HG03575 (cell line): ENCODE measurements at regions not wholly inside any gene's neighbourhood (a gene's known extent, or its start where the extent isn't known, plus 50 kb on each side); places are given as distances from the start of the nearest gene placed in this dataset.
"Not testable (repeated sequence)": the region's sequence is repeated elsewhere in the genome, so short reads cannot be mapped to it uniquely, and the experiment has no call there.

Experiments used
- ATAC-seq: cut with Tn5 transposase; IDR thresholded peaks from one replicate; pipeline ENCODE4 v1.9.1; 2021; ENCODE audit not compliant: unreplicated experiment, insufficient number of reproducible peaks, low FRiP score; ENCODE audit errors: extremely low read depth

DNA sequence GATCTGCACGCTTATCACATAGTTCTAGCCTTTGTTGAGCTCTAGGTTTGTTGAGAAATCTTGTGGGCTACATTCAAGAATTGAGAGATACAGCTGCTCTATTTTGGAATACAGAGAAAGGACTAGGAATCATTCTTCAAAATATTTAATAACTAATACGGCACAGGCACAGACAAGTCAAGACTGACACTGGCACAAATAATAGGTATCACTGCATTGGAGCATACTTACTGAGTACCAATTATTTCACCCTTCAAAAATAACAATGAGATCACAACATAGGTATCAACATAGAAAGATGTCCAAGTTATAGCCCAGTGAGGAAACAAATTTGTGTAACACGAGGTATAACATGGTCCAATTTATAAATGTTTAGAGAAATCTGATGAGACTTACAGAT is 133.7 kb upstream of the TSC22D2 start:
- ATAC-seq, result no peak

DNA sequence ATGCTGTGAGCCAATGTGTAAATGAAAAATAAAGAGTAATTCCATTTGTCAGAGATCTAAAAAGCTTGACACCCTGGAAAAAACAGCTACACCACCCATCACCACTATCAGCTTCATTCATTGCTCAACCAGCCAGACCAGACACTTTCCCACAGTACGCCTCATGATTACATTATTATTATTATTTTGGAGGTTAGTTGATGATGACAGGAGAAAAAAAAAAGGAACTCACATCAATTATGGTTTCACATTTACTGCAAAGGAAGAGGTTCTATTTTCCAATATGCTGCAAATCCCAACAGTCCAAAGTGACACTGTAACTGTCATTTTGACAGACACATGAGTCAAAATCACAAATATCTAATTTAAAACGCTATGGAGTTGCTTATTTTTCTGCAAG is 134.7 kb upstream of the TSC22D2 start:
- ATAC-seq, result no peak

DNA sequence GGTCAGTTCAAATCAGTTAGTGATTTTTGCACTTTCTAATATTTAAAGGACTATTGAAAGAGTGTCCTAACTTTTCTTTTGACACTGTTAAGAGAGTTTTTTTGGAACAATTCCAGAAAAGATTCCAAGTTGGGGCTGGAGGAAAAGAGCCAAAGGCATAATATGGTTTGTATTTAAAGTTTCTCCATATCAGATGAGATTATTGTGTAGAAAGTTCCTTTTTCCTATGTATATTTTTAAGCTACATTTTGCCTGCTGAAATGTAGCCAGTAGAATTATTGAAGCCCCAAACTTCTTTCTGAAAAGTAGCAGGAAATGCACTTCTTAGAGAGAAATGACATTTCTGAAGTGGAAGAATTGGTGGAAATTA is 136.5 kb upstream of the TSC22D2 start:
- no peak for ATAC-seq

- no peak for ATAC-seq
Measured at GRCh38 chr3:150270883-150271590, 137.1 kb upstream of the TSC22D2 start.

- not testable (repeated sequence) for ATAC-seq
Measured at GRCh38 chr3:150270444-150270843, 137.7 kb upstream of the TSC22D2 start.

DNA sequence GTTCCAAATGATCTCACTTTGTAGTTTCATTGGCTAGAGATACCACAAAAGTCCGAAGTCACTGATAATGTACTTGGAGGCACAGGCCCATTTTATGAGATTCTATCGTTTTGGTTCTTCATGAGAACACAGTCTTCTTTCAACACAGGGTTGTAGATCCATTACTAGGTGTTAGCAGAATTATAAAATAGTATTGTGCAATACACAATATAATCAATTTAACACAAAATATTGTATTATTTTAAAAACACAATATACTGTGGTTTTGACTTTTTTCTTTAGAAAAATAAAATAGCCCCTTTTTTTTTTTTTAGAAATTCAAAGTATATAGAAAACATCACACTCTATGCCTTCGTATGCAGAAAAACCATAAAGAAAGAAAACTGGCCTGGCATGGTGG is 138.6 kb upstream of the TSC22D2 start:
- ATAC-seq, result no peak

- no peak for ATAC-seq
Measured at GRCh38 chr3:150268426-150269391, 139.4 kb upstream of the TSC22D2 start.

DNA sequence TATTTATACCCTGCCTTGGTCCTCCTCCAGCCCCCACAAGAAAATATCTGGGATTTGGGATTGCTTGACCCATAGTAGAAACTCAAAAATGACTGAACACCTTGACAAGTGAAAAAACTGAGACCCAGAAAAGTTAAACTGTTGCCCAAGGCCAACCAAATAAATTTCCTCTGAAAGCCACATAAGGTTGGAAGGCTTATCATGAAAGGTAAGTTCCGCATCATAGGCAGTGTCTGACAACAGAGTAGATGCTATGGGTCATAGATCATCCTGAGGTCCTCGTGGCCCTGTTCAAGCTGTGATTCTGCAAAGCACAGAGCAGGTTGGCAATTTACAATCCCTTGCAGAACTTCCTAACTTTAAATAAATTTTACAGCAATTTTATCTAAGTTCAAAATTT is 140.8 kb upstream of the TSC22D2 start:
- no peak for ATAC-seq

DNA sequence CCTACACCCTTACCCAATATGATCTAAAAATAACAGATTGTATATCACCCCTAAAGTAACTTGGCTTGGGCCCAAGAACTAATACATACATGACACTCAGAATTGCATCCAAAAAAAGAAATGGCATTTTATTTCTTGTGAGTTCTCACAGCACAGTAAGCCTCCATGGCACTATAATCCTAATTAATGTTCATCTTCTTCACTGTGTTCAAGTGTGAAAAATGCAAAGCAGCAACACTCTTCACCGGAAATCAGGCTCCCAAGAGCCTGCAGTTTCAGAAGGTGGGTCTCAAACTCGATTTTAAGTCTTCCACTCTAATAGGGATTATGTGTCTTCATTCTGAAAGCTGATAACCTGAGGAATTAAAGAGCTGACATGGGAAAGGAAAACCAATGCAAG is 142.8 kb upstream of the TSC22D2 start:
- ATAC-seq, result no peak

DNA sequence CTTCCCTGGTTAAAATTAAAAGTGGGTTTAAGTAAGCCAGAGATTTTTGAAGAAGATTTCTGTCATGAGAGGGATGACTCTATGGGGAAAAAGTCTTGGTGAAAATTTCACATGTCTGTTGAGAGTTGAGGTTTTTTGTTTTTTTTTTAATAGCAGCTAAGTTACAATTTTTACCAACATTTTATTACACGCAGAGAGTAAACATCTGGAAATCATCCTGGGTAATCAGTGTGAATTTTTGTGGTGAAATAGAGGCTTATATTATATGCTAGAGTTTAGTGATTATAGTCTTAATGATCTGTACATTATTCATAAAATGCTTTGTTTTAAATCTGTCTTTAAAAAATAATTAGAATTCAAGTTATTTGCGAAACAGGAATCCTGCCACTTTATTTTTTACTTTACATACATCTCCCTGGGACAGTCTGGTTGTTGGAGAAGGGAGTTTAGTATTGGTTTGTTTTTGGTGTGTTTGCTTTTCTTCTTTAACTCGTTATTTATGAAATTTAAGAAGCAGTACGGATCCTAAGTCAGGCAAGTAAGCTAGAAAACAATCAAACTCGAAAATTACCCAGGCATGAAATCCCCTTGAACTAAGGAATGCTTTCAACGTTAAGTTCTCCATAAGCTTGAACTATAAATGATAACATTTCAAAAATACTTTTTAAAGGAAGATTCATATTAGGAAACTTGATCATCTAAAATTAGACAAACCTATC is 143.4 kb upstream of the TSC22D2 start:
- ATAC-seq, result no peak

DNA sequence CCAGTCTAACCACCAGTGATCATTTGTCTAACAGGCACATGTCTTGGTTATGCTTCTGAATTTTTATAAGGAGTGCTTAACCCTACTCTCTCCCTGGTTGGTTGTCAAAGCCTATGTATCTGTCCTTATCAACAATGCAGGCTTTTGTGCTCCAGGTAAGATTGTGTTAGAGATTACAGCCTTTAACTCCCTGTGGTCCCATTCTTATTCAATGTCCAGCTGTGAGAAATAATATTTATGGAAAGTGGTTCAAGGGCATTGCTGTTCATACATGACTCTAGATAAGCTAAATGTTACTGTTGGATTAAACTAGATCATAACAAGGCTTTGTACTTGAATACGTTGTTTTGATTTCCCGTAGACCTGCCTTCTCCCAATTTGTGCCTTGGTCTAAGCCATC is 146.1 kb upstream of the TSC22D2 start:
- no peak for ATAC-seq

DNA sequence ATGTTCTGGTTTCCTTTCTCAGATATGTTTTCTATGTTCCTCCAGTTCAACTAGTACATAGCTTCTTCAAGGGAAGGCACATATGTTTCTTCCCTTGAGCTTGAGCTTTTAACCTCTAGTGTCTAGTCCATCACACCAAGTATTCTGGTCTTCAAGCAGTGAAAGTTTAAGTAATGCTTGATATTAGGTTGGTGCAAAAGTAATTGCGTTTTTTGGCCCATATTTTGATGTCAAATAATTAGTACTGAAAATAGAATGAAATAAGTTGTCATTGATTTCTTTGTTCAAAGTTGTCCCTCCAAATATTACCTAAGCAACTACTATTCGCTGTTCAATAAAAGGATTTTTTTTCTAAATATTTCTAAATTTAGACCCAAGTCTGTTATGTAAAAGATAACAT is 146.7 kb upstream of the TSC22D2 start:
- ATAC-seq, result no peak

DNA sequence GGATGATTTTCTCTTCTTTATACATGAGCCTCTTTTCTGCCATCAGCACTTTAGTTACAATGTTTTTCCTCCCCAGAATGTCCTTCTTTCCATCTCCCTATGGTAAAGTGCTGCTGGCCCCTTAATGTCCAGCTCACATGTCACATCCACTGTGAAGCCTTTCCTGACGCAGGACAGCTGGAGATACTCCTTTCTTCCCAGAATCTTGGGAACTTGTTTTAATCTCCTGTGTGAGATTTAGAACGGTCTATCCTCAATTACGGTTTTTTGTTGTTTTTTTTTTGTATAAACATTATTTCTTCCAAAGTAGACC is 147.7 kb upstream of the TSC22D2 start:
- no peak for ATAC-seq

DNA sequence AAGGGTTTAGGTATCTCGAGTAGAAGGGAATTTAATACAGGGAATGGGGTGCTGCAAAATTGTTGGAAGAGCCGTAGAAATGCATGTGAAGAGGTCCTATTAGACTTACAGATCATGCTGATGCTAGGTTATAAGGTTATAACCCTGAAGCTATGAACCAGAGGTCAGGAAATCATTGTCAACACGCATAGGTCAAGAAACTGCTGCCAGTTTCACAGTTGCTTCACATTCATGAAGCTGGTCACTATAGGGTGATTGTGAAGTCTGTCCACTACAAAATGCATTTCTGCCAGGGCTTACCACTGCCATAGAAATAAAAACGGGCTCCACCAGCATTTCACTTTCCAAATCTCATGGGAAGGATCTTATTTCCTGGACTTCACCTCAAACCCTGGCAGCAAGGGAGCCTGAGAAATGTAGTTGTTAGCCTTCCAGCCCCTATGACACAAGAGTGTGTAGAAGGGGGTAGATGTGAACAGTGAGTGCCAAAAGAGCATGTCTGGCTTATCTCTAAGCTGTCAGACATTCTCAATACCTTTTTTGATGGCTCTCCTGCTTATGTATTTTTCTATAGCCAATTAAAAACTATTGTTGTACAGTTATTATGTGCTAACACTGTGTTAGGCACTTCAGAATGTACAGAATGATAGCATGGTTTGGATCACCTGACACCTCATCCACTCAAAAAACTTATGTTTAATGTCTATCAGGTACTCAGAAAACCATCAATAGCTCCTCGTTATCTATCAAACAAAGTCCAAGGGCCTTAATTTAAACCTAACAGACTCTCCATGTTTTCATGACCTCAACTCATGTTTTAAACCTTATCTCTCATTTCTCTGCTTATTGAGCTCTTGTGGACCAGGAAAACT is 148.3 kb upstream of the TSC22D2 start:
- no peak for ATAC-seq

DNA sequence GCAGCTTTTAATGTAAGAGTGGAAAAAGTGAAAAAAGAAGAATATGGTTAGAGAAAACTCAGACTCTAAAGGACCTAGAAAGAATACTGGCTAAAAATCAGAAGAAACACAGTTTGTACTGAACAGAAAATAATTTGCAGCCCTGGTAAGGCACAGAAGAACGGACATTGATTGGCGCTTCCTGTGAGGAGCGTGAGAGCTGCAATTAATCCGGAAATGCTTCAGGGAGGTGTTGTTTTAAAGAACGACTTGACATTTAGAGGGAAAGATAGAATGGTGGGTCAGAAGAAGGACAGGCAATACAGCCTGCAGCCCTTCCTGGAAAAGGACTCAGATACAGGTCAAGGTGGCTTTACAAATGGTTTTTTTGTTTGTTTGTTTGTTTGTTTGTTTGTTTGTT is 151.3 kb upstream of the TSC22D2 start:
- no peak for ATAC-seq

GRCh38 chr3:150256318-150256717 is 151.8 kb upstream of the TSC22D2 start:
- no peak for ATAC-seq

GRCh38 chr3:150255826-150256225 is 152.3 kb upstream of the TSC22D2 start:
- no peak for ATAC-seq

- ATAC-seq, result no peak
Measured at GRCh38 chr3:150255413-150255812, 152.7 kb upstream of the TSC22D2 start.

- no peak for ATAC-seq
Measured at GRCh38 chr3:150254309-150254708, 153.8 kb upstream of the TSC22D2 start.
